GM18951 (cell line): ENCODE measurements at regions not wholly inside any gene's neighbourhood (a gene's known extent, or its start where the extent isn't known, plus 50 kb on each side); places are given as distances from the start of the nearest gene placed in this dataset.

Experiments used
- POLR2A ChIP-seq: IDR thresholded peaks from 4 replicates; pipeline ENCODE4 v1.6.1; 2011; ENCODE audit warnings: mild to moderate bottlenecking; ENCODE audit not compliant: insufficient read length, insufficient read depth; ENCODE audit errors: extremely low read depth
- in situ Hi-C: fragments of 300-500 bp; cut with MboI; formaldehyde crosslinking; loops from one replicate; pipeline ENCODE4 v1.12.0; 2022; ENCODE audit warnings: low sequenced_read_pairs, mixed read lengths, inconsistent platforms; ENCODE audit not compliant: unreplicated experiment

DNA sequence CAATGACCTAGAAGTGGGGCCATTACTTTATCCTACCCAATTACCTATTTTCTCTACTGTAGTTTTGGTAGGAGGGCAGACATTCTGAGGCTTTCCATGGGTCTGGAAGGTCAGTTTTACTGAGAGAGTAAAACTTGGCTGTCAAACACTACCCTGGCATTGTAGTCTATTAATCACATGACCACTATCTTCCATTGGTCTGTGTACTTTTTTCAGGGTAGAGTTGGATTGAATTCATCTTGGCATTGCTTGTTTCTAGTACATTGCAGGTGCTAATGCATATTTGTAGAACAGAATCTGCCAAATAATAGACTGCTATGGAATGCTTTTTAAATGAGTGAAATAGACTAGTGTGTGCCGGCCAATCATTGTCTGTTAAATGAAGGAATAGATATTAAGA lies 271.9 kb downstream of the STIM2 start:
- no peak for TF ChIP-seq POLR2A
- in situ Hi-C loops = no loop called here

DNA sequence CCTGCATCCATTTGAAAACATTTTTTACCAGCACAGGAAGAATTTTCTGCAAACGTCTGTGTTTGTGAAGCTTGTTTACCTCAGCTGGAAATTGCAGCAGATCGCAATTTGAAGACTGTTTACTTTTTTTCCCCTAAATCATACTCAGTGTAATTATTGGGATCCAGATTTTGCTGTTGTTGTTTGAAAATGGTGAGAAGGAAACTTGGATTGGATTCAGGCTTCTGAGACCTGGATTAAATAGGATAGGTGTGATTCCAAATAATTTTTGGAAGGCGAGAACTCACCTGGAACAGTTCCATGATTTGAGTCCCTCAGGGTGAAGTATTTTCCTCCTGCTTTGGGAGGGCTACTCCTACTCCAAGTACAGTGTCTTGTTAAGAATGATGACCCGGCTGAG lies 279.8 kb downstream of the STIM2 start:
- no peak for TF ChIP-seq POLR2A
- in situ Hi-C loops = no loop called here

DNA sequence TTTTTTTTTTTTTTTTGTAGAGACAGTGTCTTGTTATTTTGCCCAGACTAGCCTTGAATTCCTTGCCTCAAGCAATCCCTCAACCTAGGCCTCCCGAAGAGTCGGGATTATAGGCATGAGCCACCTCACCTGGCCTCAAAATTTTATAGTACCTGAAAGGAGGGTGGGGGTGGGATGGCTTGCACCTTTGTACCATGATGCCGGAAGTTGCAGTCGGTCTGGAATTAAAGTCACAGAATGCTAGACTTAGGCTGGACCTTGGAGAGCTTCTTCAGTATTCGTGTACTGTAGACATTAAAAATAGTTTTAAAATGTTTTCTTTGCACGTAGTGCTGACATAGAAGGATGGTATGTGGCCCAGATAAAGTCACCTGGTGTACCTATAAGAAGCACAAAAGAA lies 280.9 kb downstream of the STIM2 start:
- TF ChIP-seq POLR2A = no peak
- in situ Hi-C loops = no loop called here

DNA sequence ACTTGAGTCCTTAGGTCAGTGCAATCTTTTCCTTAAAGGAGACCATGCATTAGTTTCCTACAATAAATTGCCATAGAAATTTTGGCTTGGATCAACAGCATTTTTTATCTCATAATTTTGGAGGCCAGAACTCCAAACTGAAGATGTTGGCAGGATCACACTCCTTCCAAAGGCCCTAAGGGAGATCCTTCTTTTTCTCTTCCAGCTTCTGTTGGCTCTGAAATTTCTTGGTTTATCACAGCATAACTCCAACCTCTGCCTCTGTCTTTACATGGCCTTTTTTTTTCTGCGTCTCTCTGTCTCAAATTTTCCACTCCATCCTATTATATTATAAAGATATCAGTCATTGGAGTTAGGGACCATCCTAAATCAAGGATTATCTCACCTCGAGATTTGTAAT lies 282.2 kb downstream of the STIM2 start:
- in situ Hi-C loops = no loop called here
- TF ChIP-seq POLR2A = no peak

DNA sequence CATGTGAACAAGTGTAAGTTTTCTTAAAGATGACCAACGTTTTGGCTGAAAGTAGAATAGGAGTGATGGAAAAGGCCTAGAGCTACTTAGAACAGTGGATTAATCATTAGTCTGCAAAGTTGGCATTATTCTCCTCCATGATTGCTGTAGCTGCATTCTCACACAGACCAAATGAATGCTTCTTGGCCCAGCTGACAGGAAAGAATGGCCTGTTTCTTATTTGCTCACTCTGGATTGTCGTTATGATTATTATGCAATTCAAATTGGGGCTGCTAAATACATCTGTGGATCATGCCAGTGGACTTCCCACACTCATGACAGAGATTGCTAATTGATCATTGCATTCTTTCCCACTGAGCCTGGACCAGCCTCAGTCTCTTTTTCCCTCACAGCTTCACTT lies 285.0 kb downstream of the STIM2 start:
- in situ Hi-C loops = no loop called here
- TF ChIP-seq POLR2A = no peak

DNA sequence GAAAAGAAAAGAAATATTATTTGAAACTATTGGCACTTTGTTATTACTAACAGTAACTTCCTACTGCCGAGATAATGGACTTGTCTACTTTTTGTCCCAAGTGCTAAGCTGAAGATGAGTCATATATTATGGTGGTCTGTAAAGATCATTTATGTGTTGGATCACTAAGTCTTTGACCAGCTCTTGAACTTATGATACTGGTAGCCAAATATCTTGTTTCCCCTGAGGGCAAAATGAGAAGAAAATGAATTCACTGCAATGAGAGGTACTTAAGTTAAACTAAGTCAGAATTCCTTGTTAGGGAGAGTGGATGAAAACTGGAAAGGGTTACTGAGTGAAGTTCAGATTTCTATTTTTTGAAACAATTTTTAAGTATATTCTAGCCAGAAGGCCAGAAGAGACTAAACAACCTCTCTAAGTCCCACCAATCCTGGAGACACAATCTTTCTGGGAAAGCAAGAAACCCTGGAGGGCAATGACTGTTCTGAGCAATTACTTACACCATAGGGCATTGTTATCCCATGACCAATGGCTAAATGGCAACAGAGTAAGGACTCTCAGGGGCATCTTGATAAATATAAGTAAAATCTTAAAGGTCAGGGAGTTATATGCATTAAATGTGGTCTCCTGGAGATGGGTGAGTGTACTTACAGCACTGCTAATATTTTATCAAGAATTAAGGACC lies 287.7 kb downstream of the STIM2 start:
- TF ChIP-seq POLR2A = no peak
- in situ Hi-C loops = no loop called here

DNA sequence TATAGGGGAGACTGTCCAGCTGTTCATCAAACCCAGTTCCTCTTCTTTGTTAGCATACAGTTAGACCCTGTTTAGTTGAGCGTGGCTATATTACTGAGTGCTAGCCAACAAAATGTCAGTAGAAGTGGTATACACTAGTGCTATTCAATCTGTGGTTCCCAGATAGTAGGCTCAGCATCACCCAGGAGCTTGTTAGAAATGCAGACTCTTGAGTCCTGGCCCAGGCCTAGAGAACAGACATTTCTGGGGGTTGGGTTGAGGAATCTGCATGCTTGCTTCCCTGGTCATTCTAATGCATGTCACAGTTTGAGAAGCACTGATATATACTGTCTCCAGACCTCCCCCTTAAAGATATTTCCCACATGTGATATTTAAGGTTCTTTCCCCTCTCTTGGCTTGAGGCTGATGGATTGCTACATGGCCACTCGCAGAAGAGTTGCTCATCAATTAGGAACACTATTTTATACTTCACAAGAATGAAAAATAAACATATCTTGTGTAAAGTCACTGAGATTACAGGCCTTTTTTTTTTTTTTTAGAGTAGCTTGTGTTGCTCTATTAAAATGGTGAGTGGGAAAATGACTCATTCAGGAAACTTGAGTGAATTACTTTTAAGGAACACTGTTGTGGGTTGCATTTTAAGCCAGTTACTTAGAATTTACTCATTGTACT lies 289.0 kb downstream of the STIM2 start:
- TF ChIP-seq POLR2A = no peak
- in situ Hi-C loops = no loop called here

DNA sequence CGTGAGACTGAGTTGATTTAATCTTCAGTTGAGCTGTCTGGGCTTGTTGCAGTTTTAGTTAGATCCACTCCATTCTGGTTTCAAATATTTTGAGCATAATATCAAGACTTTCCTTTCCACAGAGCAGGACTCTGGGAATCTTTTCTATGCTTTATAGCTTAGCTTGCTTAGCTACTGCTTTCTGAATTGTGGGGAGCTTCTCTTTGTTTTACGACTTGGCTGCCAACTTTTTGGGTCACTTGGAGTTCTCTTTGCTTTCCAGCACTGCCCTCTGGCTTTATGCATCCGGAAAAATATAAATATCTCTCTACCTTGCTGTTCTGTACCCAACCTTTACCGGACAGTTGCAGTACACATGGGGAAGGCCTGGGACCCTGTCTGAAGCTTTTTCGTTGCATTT lies 292.1 kb downstream of the STIM2 start:
- no peak for TF ChIP-seq POLR2A
- in situ Hi-C loops = no loop called here

DNA sequence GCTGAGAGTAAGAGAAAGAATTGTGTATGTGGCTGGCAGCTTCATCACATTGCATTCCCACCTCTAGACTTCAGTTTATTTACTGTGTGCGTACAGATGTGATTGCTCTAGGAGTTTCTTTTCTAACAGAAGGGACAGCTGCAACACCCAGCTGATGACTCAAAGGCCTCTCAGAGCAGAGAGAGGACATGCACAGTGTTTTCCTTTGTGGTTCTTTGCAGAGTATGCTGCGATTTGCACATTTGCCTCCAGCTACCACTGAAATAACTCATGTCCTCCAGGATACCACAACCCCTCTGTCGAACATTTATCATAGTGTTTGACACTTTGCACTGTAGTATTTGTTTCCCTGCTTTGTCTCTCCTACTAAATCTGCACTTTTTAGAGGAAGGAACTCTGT lies 294.1 kb downstream of the STIM2 start:
- no peak for TF ChIP-seq POLR2A
- in situ Hi-C loops = no loop called here

DNA sequence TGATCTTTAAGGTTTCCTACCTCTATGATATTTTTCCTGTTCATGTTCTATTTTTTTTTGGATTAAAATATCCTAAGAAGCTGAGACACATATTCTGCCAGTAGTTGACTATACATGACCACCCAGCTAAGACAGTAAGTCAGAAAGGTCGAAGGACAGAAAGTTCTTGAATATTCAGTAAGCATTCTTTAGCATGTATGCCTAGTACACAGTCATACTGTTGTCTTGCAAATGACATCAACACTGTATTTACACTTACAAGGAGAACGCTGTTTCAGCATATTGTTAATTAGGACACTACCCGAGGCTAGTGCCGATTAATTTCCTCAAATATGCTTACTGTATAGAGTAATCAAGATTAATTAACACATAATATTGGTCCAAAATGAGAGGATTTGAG lies 300.6 kb downstream of the STIM2 start:
- in situ Hi-C loops = no loop called here
- TF ChIP-seq POLR2A = no peak

DNA sequence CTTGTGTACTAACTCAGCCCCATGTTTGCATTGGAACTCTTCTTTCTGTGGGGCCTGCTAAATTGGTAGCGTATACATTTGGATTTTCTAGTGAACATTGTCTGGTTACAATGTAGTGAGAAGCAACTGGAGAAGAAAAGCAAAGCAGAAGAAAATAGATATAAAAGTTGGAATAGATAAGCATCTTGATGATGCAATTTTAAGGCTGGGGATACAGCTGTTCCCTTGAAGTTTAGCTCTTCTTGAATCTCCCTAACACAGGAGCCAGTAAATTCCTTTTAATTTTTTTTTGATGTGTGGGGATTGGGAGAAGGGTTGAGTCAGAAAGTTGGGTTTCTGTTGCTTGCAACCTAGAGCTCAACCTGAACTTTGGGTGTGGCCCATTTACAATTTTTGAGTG lies 308.1 kb downstream of the STIM2 start:
- no peak for TF ChIP-seq POLR2A
- in situ Hi-C loops = no loop called here

DNA sequence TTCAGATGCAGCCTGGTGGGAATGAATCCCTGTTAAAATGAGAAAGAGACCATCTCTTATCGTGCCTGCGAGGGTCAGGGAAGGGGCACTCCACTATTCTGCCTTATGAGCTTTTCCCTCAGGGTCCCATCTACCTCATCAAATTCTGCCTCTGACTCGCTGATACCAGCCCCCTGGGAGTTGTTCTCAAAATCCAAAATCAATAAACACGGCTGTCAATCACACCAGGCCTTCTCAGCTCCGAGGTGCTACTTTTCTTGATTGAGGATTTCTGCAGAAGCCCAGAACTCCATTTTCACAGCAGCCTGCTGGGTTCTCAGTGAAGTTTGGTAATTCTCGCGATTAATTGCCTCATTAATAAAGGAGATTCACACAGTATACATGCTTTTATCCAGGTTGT lies 312.6 kb downstream of the STIM2 start:
- TF ChIP-seq POLR2A = no peak
- in situ Hi-C loops = no loop called here

DNA sequence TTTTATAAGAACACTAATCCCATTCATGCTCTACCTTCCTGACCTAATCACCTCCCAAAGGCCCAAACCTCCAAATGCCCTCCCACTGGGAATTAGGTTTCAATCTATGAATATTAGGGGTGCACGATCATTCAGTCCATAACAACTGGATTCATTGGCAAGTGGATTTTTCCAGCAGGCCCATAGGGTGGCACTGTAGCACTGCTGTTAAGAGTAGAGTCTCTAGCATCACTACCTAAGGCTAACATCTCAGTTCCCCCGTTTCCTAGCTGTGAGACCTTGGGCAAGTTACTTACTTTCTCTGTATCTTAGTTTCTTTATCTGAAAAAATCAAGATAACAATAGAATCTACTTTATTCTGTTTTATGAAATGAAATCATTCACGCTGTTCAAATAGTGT lies 315.8 kb downstream of the STIM2 start:
- in situ Hi-C loops = no loop called here
- TF ChIP-seq POLR2A = no peak

DNA sequence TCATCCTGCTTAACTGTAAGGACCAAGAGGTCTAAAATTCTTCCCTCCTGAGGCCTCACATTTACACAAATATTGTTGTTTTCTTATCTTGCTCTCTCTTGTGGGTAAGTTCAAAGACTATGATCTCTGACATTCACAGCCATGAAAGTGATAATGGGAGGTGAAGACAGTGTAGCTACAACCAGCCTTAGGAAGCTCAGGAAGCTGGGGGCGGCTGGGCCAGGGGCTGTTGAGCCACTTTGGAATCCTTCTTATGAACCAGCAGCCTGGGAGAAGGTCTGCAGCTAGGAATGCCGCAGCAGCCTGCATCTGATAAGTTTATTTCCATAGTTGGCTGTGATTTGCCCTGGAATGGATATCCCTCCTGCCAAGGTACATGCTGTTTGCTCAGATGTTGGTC lies 316.2 kb downstream of the STIM2 start:
- TF ChIP-seq POLR2A = no peak
- in situ Hi-C loops = no loop called here
